Activated CD8-positive, alpha-beta T cell treated with anti-CD3 and anti-CD28 coated beads for 36 hours (primary cell): ENCODE measurements at regions not wholly inside any gene's neighbourhood (a gene's known extent, or its start where the extent isn't known, plus 50 kb on each side); places are given as distances from the start of the nearest gene placed in this dataset.
A peak's percentile ranks its signal among the peaks of the same experiment; 100 is the strongest.

Experiments used
- ATAC-seq: fragments of 200-7000 bp; cut with Tn5 transposase; one replicate; pipeline ENCODE4 v1.10.0; 2021; ENCODE audit warnings: mild to moderate bottlenecking, moderate library complexity
- CTCF ChIA-PET: fragments of 350-600 bp; sonication (Branson Sonifier 250); formaldehyde crosslinking; loops from one replicate; lab custom pipeline; 2021; ENCODE audit warnings: antibody characterized with exemption; lab: Charles Lee
- POLR2A ChIA-PET: fragments of 350-600 bp; sonication (Branson Sonifier 250); formaldehyde crosslinking; loops from one replicate; lab custom pipeline; 2021; ENCODE audit warnings: antibody characterized with exemption; lab: Charles Lee
- DNase-seq: peaks from one replicate; pipeline ENCODE4 v3.0.0-alpha.2; 2020
- H3K27ac Mint-ChIP-seq: one replicate; pipeline ENCODE4 v1.8.0; 2021; ENCODE audit warnings: mild to moderate bottlenecking, mixed read lengths
- H3K27me3 Mint-ChIP-seq: one replicate; pipeline ENCODE4 v1.8.0; 2021; ENCODE audit warnings: mixed read lengths
- H3K36me3 Mint-ChIP-seq: one replicate; pipeline ENCODE4 v1.8.0; 2021; ENCODE audit warnings: low read depth, mixed read lengths
- H3K4me1 Mint-ChIP-seq: one replicate; pipeline ENCODE4 v1.8.0; 2021; ENCODE audit warnings: low read depth, mixed read lengths
- H3K4me3 Mint-ChIP-seq: one replicate; pipeline ENCODE4 v1.8.0; 2021; ENCODE audit warnings: mild to moderate bottlenecking, moderate library complexity, mixed read lengths
- H3K9me3 Mint-ChIP-seq: one replicate; pipeline ENCODE4 v1.8.0; 2021; ENCODE audit warnings: mixed read lengths
- CTCF ChIP-seq: fragments of 200-600 bp; IDR thresholded peaks from one replicate; pipeline ENCODE4 v1.8.0; 2022; ENCODE audit warnings: antibody characterized with exemption, mild to moderate bottlenecking
- intact Hi-C: fragments of 100-400 bp; cut with micrococcal nuclease; formaldehyde crosslinking; loops from one replicate; pipeline ENCODE4 v1.10.0; 2022

- ATAC-seq (no peak), DNase-seq (no peak)
- ChIA-PET POLR2A (no interaction called here), CTCF (no interaction called here)
- Mint-ChIP-seq H3K9me3 (no peaks in the 10 kb centered on the region), H3K27ac (no peak overlapping the region), H3K36me3 (no peaks in the 10 kb centered on the region), H3K4me1 (peaks cover 3% of the 10 kb centered on the region), H3K27me3 (no peaks in the 10 kb centered on the region), H3K4me3 (no peak overlapping the region)
- intact Hi-C loops = no loop called here
- TF ChIP-seq CTCF = no peak
These were observed 147.6 kb upstream of the COPS8 start for GRCh38 chr2:236938126-236938525.

- intact Hi-C loops = no loop called here
- ChIA-PET POLR2A (no interaction called here), CTCF (no interaction called here)
- H3K27me3 Mint-ChIP-seq = no peaks in the 10 kb centered on the region
- peaks cover 4% of the 10 kb centered on the region for H3K4me1 Mint-ChIP-seq
- no peak for DNase-seq
- TF ChIP-seq CTCF = no peak
- no peaks in the 10 kb centered on the region for H3K36me3 Mint-ChIP-seq
- no peak overlapping the region for H3K27ac Mint-ChIP-seq
- ATAC-seq = no peak
- no peaks in the 10 kb centered on the region for H3K9me3 Mint-ChIP-seq
- H3K4me3 Mint-ChIP-seq = no peak overlapping the region
These were observed 146.4 kb upstream of the COPS8 start for GRCh38 chr2:236939271-236939670.

- H3K36me3 Mint-ChIP-seq = no peaks in the 10 kb centered on the region
- no peaks in the 10 kb centered on the region for H3K27me3 Mint-ChIP-seq
- DNase-seq (no peak), ATAC-seq (no peak)
- POLR2A ChIA-PET = no interaction called here
- CTCF ChIA-PET = no interaction called here
- no peak for TF ChIP-seq CTCF
- no peak overlapping the region for H3K27ac Mint-ChIP-seq
- peaks cover 4% of the 10 kb centered on the region for H3K4me1 Mint-ChIP-seq
- no peaks in the 10 kb centered on the region for H3K9me3 Mint-ChIP-seq
- intact Hi-C loops = no loop called here
- H3K4me3 Mint-ChIP-seq = no peak overlapping the region
These were observed 145.9 kb upstream of the COPS8 start for GRCh38 chr2:236939721-236940231.

GRCh38 chr2:236940497-236940896, 145.2 kb upstream of the COPS8 start:
- no peak for TF ChIP-seq CTCF
- ChIA-PET CTCF (interaction anchor here (1.0 kb wide), 1 partner anchor 58 kb away, joined by 3 read pairs; no protein-coding TSS in a partner anchor), POLR2A (no interaction called here)
- Mint-ChIP-seq H3K4me1 (peaks cover 4% of the 10 kb centered on the region), H3K27ac (no peak overlapping the region), H3K9me3 (no peaks in the 10 kb centered on the region), H3K36me3 (no peaks in the 10 kb centered on the region), H3K4me3 (no peak overlapping the region), H3K27me3 (no peaks in the 10 kb centered on the region)
- DNase-seq = peak; percentile 19
- intact Hi-C loops = no loop called here
- ATAC-seq = peak; percentile 72

GRCh38 chr2:236940916-236941520, 144.7 kb upstream of the COPS8 start:
- Mint-ChIP-seq H3K9me3 (no peaks in the 10 kb centered on the region), H3K36me3 (no peaks in the 10 kb centered on the region), H3K4me1 (peaks cover 4% of the 10 kb centered on the region), H3K27ac (no peak overlapping the region), H3K4me3 (no peak overlapping the region), H3K27me3 (no peaks in the 10 kb centered on the region)
- CTCF ChIA-PET = interaction anchor here (1.0 kb wide), 1 partner anchor 57 kb away, joined by 3 read pairs; no protein-coding TSS in a partner anchor
- no peak for DNase-seq
- intact Hi-C loops = no loop called here
- TF ChIP-seq CTCF = no peak
- POLR2A ChIA-PET = no interaction called here
- ATAC-seq = no peak
